Fibroblast of peridontal ligament (primary cell): ENCODE measurements at regions not wholly inside any gene's neighbourhood (a gene's known extent, or its start where the extent isn't known, plus 50 kb on each side); places are given as distances from the start of the nearest gene placed in this dataset.
A peak's percentile ranks its signal among the peaks of the same experiment; 100 is the strongest.
"Not testable (repeated sequence)": the region's sequence is repeated elsewhere in the genome, so short reads cannot be mapped to it uniquely, and the experiment has no call there.

ENCODE experiments used
- DNase-seq: peaks from one replicate; pipeline ENCODE4 v3.0.0-alpha.2; 2010; ENCODE audit errors: extremely low read depth

- DNase-seq = not testable (repeated sequence)
These were observed 357.9 kb upstream of the DEFB115 start for GRCh38 chr20:30899370-30900079.

DNA sequence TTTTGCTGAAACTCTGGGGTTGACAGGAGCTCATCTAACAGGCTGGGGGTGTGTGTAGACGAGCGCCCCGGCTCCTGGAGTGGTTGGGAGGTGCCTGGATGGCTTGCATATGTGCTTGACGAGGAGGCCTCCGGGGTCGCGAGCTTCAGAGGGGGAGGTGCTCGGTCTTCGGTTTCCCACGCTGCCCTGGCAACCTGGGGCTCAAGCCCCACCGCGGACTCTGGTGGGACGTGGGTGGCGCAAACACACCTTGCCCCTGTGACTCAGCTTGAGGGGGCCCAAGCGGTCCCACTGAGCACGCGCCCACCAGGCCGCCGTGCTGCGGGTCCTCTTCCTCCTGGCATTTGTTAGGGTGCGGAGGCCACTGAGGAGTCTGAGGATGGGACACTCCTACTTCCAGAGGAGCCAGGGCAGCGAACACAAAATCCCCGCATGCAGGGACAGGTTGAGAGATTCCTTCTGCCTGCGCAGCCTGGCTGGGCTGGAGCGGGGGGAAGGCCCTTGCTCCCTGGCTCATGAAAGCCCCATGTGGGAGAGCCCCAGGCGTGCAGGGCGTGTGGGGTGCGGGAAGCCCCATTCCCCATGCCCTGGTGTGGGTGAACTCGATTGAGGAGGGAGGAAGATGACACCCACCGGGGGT lies 357.3 kb upstream of the DEFB115 start:
- not testable (repeated sequence) for DNase-seq

GRCh38 chr20:30905231-30905630 lies 352.2 kb upstream of the DEFB115 start:
- DNase-seq = not testable (repeated sequence)

GRCh38 chr20:30910937-30911725 lies 346.3 kb upstream of the DEFB115 start:
- no peak for DNase-seq

- DNase-seq = not testable (repeated sequence)
These were observed 345.4 kb upstream of the DEFB115 start for GRCh38 chr20:30911832-30912660.

GRCh38 chr20:30912661-30913026 lies 344.8 kb upstream of the DEFB115 start:
- peak; percentile 5 for DNase-seq

DNA sequence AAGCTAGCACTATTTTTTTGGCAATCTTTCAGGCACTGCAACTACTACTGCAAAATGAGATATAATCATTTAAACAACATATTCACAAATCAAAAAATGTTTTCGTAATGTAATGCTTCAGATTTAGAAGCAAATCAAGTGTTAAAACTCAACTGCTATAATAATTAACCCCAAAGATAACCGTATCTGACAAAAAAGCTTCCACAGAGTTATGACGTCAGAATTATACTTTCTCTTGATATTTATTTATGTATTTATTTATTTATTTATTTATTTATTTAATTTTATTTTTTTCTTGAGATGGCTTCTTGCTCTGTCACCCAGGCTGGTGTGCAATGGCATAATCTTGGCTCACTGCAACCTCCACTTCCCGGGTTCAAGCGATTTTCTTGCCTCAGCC lies 341.1 kb upstream of the DEFB115 start:
- not testable (repeated sequence) for DNase-seq

GRCh38 chr20:30919514-30920188 lies 337.8 kb upstream of the DEFB115 start:
- no peak for DNase-seq

GRCh38 chr20:30921286-30922071 lies 336.0 kb upstream of the DEFB115 start:
- no peak for DNase-seq

DNA sequence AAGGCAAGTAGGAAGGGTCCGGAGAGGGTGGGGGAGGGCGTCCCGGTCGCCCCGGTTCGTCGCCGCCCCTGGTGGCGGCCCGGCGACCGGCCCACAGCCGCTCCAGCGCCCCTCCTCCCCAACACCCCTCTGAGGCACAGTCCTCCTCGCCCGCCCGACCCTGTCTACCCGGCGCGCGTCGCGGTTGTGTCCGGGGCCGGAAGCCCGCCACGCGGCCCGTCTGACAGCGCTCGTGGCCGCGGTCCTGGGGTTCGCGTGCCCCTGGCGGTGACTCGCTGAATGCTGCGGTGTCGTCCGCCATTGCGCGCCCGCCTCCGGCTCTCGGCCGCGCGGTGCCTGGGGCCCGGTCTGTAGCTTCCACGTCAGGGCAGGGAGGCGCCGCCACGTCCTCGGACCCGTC lies 335.3 kb upstream of the DEFB115 start:
- no peak for DNase-seq

DNA sequence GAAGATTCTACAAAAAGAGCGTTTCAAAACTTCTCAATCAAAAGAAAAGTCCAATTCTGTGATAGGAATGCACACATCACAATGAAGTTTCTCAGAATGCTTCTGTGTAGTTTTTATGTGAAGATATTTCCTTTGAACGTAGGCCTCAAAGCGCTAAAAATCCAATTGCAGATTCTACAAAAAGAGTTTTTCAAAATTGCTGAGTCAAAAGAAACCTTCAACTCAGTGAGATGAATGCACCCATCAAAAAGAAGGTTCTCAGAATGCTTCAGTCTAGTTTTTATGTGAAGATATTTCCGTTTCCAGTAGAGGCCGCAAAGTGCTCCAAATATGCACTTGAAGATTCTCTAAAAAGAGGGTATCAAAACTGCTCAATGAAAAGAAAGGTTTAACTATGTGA lies 319.7 kb upstream of the DEFB115 start:
- no peak for DNase-seq

DNA sequence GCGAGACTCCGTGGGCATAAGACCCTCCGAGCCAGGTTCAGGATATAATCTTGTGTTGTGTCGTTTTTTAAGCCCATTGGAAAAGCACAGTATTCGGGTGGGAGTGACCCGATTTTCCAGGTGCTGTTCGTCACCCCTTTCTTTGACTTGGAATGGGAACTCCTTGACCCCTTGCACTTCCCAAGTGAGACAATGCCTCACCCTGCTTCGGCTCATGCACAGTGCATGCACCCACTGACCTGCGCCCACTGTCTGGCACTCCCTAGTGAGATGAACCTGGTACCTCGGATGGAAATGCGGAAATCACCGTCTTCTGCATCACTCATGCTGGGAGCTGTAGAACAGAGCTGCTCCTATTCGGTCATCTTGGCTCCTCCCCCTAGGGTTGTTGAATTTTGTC lies 307.7 kb upstream of the DEFB115 start:
- no peak for DNase-seq

DNA sequence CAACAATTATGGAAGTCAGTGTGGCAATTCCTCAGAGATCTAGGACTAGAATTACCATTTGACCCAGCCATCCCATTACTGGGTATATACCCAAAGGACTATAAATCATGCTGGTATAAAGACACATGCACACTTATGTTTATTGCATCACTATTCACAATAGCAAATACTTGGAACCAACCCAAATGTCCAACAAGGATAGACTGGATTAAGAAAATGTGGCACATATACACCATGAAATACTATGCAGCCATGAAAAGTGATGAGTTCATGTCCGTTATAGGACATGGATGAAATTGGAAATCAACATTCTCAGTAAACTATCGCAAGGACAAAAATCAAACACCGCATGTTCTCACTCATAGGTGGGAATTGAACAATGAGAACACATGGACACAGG lies 306.4 kb upstream of the DEFB115 start:
- DNase-seq = not testable (repeated sequence)

GRCh38 chr20:30956649-30957048 lies 300.8 kb upstream of the DEFB115 start:
- not testable (repeated sequence) for DNase-seq

- not testable (repeated sequence) for DNase-seq
These were observed 298.3 kb upstream of the DEFB115 start for GRCh38 chr20:30959208-30959607.

GRCh38 chr20:30963591-30963990 lies 293.9 kb upstream of the DEFB115 start:
- no peak for DNase-seq

- DNase-seq = not testable (repeated sequence)
These were observed 281.6 kb upstream of the DEFB115 start for GRCh38 chr20:30975859-30976258.

GRCh38 chr20:30985386-30985785 lies 272.1 kb upstream of the DEFB115 start:
- no peak for DNase-seq
